Fibroblast of skin of scalp (primary cell): ENCODE measurements at regions not wholly inside any gene's neighbourhood (a gene's known extent, or its start where the extent isn't known, plus 50 kb on each side); places are given as distances from the start of the nearest gene placed in this dataset.

ENCODE experiments used
- DNase-seq: peaks from one replicate; pipeline ENCODE4 v3.0.0-alpha.2; 2013

DNA sequence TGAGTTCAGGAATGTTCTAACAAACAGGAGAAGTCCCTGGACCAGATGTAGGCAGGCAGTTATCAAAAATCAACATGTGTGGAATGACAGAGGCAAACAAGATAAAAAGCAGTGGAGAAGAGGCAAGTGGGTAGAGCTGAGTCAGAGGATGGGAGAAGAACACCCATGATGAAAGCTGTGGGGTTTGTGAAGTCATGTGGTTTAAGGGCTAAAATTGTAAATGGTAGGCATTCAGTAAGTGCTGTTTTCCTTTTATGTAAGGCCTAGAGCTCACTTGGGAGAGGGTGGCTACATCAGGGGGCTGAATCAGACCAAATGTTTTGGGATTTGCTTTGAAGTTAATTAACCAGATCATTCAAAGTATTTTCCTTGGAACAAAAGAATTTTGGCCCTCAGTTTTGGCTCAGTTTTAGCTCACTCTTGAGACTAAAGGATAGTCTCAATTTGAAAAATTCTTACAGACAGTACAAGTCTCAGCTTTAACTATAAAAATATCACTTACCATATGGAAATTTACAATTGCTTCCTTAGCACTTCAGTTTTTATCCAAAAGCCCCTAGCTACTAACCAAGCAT is 114.5 kb upstream of the PCDH7 start:
- DNase-seq = peak; percentile 50

DNA sequence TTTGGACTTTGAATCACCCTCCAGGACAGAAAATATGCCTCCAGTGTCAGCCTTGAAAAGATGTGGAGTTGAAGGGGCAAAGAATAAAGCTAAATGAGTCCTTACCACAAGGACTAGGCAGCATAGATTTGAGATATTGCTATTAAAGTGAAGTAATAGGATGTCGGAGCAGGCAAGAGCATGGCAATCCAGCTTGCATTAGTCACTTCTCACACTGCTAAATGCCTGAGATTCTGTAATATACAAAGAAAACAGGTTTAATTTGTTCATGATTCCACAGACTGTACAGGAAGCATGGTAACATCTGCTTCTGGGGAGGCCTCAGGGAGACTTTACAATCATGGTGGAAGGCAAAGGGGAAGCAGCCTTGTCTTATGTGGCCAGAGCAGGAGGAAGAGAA is 109.8 kb upstream of the PCDH7 start:
- DNase-seq = peak; percentile 27

GRCh38 chr4:30614771-30615170 is 105.4 kb upstream of the PCDH7 start:
- DNase-seq = no peak

GRCh38 chr4:30616942-30617646 is 103.1 kb upstream of the PCDH7 start:
- no peak for DNase-seq

DNA sequence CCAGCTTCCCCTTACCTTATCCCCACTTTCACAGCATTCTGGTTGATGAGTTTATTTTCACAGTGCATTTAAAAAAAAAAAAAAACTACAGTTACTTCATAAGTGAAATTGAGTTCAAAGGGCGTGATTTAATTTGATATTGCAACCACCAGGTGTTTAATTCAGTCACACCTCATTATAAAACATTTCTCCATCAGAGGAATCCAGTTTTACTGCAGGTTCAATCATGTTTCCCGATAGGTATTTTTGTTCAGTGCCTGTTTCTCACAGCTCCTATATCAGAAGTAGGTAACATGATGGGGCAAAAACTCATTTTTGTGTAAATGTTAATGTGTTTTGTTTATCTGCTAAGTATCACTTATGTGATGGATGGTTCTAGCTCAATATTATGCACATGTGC is 102.3 kb upstream of the PCDH7 start:
- DNase-seq = no peak

DNA sequence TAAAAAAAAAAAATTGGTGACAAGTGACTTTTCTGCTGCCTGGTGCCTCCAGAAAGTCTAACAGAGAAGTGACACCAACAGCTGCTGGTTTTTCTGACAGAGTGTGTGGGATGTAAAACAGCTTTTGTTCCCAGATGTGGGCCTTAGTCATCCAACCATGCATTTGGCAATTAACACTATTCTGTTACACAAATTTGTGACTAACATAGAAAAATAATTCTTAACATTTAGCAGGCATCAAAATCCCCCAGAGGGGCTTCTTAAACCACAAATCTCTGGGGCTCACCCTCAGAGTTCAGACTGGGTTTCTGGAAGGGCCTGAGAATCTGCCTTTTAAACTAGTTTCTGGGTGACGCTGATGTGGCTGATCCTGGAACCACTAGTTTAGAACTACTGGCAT is 100.5 kb upstream of the PCDH7 start:
- peak; percentile 40 for DNase-seq

- no peak for DNase-seq
Observed at GRCh38 chr4:30620711-30621110, 99.5 kb upstream of the PCDH7 start.

DNA sequence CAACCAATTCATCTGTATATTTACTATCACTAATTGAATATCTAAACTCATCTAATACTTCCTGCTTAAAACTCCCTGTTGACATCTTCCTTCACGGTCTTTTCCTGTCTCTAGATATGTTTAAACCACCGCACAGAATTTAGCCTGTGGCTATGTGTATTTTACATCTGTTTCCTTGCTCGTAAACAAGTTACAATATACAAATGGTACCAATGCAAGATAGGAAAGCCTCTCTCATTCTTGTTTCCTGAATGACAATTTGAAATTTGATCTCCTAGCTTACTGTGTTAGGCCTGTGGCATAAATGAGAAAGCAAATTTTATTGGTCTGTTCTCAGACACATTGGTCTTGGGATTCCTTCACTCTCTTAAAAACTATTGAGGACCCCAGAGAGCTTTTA is 89.7 kb upstream of the PCDH7 start:
- DNase-seq = no peak

DNA sequence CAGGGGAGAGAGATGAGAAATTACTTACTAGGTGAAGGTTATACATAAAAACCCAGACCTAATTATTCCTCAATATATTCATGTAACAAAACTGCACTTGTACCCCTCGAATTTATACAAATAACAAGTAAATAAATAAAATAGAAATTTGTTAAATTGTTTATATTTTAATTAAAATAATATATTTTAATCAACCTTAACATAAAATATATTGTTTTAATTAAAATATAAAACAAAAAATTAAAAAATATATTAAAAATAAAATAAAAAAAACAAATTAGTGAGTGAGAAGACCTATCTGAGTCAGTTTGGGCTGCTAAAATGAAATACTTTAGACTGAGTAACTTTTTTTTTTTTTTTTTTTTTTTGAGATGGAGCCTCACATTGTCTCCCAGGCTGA is 87.4 kb upstream of the PCDH7 start:
- DNase-seq = no peak

DNA sequence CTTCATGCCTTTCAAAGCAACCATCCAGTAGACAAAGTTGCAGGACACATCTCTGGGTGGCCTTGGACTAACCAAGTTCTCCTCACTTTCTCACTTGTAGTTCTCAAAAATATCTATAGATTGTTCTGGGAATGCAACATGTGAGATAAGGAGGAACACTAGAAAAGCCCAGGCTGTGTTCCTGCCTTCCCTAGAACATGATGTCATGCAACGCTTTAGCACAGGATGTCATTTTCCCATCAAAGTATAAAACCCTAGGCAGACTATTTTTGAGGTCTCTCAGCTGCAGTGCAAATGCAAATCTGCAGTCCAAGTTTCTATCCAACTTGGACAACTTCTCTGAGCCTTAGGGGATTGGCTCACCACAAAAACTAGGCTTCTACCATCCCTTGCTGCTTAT is 78.8 kb upstream of the PCDH7 start:
- no peak for DNase-seq

DNA sequence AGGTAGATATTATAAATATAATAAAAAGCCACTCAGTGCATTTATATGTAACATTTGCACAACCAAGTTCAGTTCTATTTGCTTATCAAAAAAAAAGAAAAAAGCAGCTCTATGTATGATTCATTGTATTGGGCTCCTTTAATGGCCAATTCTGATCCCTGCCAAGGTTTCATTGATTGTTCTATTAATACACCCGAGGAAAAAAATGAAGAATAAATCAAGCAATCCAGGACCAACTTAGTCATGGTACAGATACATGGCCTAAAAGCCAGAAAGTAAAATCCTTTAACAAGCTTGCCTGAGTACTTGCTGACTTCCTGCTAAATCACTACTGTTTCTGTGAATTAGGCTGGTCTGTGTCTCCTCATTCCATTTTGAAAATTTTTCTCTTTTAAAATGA is 77.6 kb upstream of the PCDH7 start:
- no peak for DNase-seq

DNA sequence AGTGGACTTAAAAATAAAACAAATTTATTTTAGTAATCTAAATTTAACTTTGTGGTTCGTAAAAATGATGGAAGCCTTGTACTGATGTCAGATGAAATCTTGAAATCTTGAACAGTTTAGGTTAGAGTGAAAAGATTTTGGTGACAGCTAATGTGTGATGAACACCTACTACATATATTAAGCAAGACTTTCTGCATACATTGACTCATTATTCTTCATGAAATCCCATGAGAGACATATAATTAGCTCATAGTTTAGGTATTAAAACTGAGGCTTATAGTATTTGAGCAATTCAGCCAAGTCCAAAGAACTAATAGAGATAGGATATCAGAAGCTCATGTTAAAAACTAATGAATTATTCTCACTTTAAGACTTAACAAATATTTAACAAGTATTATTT is 66.9 kb upstream of the PCDH7 start:
- DNase-seq = no peak

GRCh38 chr4:30656828-30657227 is 63.3 kb upstream of the PCDH7 start:
- no peak for DNase-seq

DNA sequence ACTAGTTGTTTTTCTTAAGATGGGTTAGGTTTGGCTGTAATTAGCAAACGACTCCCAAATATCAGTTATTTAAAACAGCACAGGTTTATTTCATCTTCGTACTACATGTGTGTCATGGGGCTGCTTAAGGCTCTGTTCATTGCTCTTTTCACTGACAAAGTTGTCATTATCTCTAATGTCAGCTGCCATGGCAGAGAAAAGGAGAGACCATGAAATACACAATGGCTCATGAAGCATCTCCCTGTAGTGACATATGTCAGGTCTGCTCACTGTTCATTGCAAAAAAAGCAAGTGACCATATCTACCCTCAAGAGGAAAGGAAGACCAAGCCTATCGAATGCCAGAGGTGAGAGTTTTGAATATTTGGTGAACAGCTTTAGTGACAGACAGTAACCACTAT is 52.2 kb upstream of the PCDH7 start:
- DNase-seq = no peak

DNA sequence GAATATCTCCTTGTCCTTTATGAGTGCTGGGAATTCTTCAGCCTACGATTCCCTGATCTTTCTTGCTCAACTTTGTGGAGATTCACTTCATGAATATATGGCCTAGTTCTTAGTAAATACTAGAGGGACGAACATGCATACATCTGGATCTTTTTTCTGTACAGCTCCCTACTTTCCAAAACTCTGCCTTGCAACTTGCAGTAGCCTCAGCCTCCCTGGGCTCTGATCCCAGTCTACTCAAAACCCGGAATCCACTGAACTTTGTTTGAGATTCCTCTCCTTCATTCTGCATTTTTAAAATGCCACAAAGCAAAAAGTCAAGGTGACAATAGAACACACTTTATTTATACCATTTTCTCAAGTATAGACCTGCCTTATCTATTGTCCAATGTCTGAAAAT is 50.0 kb upstream of the PCDH7 start:
- DNase-seq = no peak
